ENCODE measurements at regions not wholly inside any gene's neighbourhood (a gene's known extent, or its start where the extent isn't known, plus 50 kb on each side); places are given as distances from the start of the nearest gene placed in this dataset.

DNA sequence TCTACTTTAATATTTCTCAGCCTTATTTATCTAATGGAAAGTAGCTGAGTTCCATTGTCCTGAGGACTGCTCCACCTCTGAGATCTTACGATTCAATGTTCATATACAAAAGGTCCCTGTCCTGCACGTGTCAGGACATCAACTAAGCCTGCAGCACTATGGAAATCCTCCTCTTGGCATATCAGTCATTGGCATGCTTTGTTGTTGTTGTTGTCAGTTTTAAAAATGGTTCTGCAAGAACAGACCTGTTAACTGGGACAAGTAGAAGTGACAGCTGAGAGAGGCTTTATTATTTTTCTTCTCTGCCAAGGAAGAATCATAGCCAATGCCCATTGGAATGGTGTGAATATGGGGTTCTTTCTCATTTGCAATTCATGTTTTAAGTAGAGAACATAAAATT is 450.1 kb upstream of the PKDCC start:
- H3K27me3 ChIP-seq (ENCODE audit: control insufficient read depth in 4 of 4, insufficient read depth in 4 of 4, low read length in 3 of 4) = peaks cover 0 to 2% (median 0%) of the 10 kb centered on the region in 4 donors
- DNase-seq (ENCODE audit: low spot score) = no peak
- no peak overlapping the region for H3K27ac ChIP-seq (ENCODE audit: low read depth in 1 of 2, low read length in 2 of 2)
- H3K9ac ChIP-seq (ENCODE audit: low read depth in 1 of 2, low read length in 2 of 2) = no peak overlapping the region
- no peaks in the 10 kb centered on the region for H3K36me3 ChIP-seq (ENCODE audit: control insufficient read depth in 4 of 4, insufficient read depth in 3 of 4, low read depth in 1 of 4, low read length in 3 of 4)
- no peaks in the 10 kb centered on the region for H3K4me1 ChIP-seq (ENCODE audit: control insufficient read depth in 4 of 4, insufficient read depth in 4 of 4, low read length in 3 of 4)
- no peak overlapping the region for H3K4me3 ChIP-seq (ENCODE audit: low read depth in 1 of 3, low read length in 3 of 3)
- 59% methylated on average over 2 of the region's 2 CpGs for WGBS
- TF ChIP-seq HNF4A (conservative IDR thresholded peaks at IDR 0.05) (no peak), GABPA (IDR thresholded peaks at IDR 0.05 in 1 of 2, conservative IDR thresholded peaks at IDR 0.05 in 1 of 2) (no peak), JUND (IDR thresholded peaks at IDR 0.05) (no peak), RAD21 (IDR thresholded peaks at IDR 0.05) (no peak), HNF4G (IDR thresholded peaks at IDR 0.05) (no peak)
- TF ChIP-seq, protein P1, sequence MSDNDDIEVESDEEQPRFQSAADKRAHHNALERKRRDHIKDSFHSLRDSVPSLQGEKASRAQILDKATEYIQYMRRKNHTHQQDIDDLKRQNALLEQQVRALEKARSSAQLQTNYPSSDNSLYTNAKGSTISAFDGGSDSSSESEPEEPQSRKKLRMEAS (IDR thresholded peaks at IDR 0.05) = no peak
- TF ChIP-seq, protein P2, sequence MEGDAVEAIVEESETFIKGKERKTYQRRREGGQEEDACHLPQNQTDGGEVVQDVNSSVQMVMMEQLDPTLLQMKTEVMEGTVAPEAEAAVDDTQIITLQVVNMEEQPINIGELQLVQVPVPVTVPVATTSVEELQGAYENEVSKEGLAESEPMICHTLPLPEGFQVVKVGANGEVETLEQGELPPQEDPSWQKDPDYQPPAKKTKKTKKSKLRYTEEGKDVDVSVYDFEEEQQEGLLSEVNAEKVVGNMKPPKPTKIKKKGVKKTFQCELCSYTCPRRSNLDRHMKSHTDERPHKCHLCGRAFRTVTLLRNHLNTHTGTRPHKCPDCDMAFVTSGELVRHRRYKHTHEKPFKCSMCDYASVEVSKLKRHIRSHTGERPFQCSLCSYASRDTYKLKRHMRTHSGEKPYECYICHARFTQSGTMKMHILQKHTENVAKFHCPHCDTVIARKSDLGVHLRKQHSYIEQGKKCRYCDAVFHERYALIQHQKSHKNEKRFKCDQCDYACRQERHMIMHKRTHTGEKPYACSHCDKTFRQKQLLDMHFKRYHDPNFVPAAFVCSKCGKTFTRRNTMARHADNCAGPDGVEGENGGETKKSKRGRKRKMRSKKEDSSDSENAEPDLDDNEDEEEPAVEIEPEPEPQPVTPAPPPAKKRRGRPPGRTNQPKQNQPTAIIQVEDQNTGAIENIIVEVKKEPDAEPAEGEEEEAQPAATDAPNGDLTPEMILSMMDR (IDR thresholded peaks at IDR 0.05; ENCODE audit: low read depth, low read length, missing input control) = no peak
- H3K9me3 ChIP-seq (ENCODE audit: control insufficient read depth in 4 of 4, low read length in 3 of 4) = no peaks in the 10 kb centered on the region

DNA sequence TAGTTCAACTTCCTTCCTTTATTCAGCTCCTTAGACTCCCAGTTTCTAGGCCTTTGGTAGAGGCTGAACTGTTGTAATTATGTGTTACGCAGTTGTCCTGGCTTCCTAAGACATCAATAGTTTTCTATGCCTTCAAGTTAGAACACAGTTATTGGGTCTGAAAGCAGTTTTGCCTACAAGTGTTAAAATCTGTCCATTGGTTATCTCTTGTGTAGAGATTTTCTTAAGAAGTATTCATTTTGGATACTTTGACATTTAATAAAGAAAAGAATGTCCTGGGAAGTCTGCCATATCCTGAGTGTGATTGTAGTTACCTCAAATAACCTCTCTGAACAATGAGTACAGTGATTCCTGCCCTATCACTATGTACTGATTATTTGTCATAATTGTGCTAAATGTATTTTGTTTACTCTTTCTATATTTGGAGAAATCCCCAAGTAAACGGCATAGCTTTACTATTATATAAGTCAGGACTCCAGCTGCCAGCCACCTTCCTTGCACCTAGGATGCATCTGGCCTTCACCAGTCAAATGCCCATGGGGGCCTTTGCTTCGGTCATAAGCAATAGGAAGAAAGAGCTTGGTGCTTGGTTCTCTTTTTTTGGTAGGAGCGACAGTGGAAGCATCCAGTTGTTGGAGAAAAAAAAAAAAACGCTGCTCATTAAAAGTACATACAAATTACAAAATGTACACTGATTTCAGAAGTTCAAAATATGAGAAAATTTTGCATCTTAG is 449.5 kb upstream of the PKDCC start:
- WGBS = 60% methylated on average over 5 of the region's 5 CpGs
- peak; percentile 40 for TF ChIP-seq SP1 (IDR thresholded peaks at IDR 0.05)
- TF ChIP-seq RXRA (IDR thresholded peaks at IDR 0.05) = peak; percentile 6 to 43
- TF ChIP-seq, protein P3, sequence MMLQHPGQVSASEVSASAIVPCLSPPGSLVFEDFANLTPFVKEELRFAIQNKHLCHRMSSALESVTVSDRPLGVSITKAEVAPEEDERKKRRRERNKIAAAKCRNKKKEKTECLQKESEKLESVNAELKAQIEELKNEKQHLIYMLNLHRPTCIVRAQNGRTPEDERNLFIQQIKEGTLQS (IDR thresholded peaks at IDR 0.05) = no peak
- Histone ChIP-seq H3K4me3 (ENCODE audit: low read depth in 1 of 3, low read length in 3 of 3) (no peak overlapping the region), H3K27me3 (ENCODE audit: control insufficient read depth in 4 of 4, insufficient read depth in 4 of 4, low read length in 3 of 4) (peaks cover 0 to 2% (median 0%) of the 10 kb centered on the region in 4 donors), H3K9me3 (ENCODE audit: control insufficient read depth in 4 of 4, low read length in 3 of 4) (no peaks in the 10 kb centered on the region), H3K36me3 (ENCODE audit: control insufficient read depth in 4 of 4, insufficient read depth in 3 of 4, low read depth in 1 of 4, low read length in 3 of 4) (no peaks in the 10 kb centered on the region), H3K9ac (ENCODE audit: low read depth in 1 of 2, low read length in 2 of 2) (no peak overlapping the region), H3K27ac (ENCODE audit: low read depth in 1 of 2, low read length in 2 of 2) (no peak overlapping the region), H3K4me1 (ENCODE audit: control insufficient read depth in 4 of 4, insufficient read depth in 4 of 4, low read length in 3 of 4) (no peaks in the 10 kb centered on the region)
- no peak for DNase-seq (ENCODE audit: low spot score)

DNA sequence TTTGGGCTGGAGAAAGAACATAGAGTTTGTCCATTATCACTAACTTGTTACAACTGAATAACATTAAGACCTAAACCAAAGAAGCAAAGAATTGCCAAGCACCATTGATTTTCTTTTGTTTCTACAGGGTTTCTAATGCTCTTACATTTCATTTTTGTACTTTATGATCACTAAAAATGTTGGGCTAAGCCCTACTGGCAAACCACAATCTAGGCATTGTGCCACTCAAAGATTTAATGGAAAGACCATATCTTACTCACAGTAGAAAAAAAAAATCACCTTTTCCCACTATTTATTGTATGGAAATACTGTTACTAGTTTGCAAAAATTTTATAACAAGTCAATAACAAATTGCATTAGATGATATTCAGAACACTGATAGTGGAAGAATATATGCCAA is 447.4 kb upstream of the PKDCC start:
- no peaks in the 10 kb centered on the region for H3K9me3 ChIP-seq (ENCODE audit: control insufficient read depth in 4 of 4, low read length in 3 of 4)
- H3K9ac ChIP-seq (ENCODE audit: low read depth in 1 of 2, low read length in 2 of 2) = no peak overlapping the region
- no peak overlapping the region for H3K4me3 ChIP-seq (ENCODE audit: low read depth in 1 of 3, low read length in 3 of 3)
- DNase-seq (ENCODE audit: low spot score) = no peak
- TF ChIP-seq JUND (IDR thresholded peaks at IDR 0.05) (no peak), RAD21 (IDR thresholded peaks at IDR 0.05) (no peak), GABPA (IDR thresholded peaks at IDR 0.05 in 1 of 2, conservative IDR thresholded peaks at IDR 0.05 in 1 of 2) (no peak), SP1 (IDR thresholded peaks at IDR 0.05) (no peak), HNF4A (conservative IDR thresholded peaks at IDR 0.05) (no peak), NR2F2 (IDR thresholded peaks at IDR 0.05) (no peak), YY1 (IDR thresholded peaks at IDR 0.05) (no peak), HNF4G (IDR thresholded peaks at IDR 0.05) (no peak), RXRA (IDR thresholded peaks at IDR 0.05) (no peak)
- TF ChIP-seq, protein P2 (IDR thresholded peaks at IDR 0.05; ENCODE audit: low read depth, low read length, missing input control) = no peak
- TF ChIP-seq, protein P4, sequence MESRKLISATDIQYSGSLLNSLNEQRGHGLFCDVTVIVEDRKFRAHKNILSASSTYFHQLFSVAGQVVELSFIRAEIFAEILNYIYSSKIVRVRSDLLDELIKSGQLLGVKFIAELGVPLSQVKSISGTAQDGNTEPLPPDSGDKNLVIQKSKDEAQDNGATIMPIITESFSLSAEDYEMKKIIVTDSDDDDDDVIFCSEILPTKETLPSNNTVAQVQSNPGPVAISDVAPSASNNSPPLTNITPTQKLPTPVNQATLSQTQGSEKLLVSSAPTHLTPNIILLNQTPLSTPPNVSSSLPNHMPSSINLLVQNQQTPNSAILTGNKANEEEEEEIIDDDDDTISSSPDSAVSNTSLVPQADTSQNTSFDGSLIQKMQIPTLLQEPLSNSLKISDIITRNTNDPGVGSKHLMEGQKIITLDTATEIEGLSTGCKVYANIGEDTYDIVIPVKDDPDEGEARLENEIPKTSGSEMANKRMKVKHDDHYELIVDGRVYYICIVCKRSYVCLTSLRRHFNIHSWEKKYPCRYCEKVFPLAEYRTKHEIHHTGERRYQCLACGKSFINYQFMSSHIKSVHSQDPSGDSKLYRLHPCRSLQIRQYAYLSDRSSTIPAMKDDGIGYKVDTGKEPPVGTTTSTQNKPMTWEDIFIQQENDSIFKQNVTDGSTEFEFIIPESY (IDR thresholded peaks at IDR 0.05) = no peak
- no peak overlapping the region for H3K27ac ChIP-seq (ENCODE audit: low read depth in 1 of 2, low read length in 2 of 2)
- H3K36me3 ChIP-seq (ENCODE audit: control insufficient read depth in 4 of 4, insufficient read depth in 3 of 4, low read depth in 1 of 4, low read length in 3 of 4) = no peaks in the 10 kb centered on the region
- peaks cover 0 to 2% (median 0%) of the 10 kb centered on the region in 4 donors for H3K27me3 ChIP-seq (ENCODE audit: control insufficient read depth in 4 of 4, insufficient read depth in 4 of 4, low read length in 3 of 4)
- no peaks in the 10 kb centered on the region for H3K4me1 ChIP-seq (ENCODE audit: control insufficient read depth in 4 of 4, insufficient read depth in 4 of 4, low read length in 3 of 4)
